Stimulated activated naive CD8-positive, alpha-beta T cell treated with anti-CD3 and anti-CD28 coated beads, Interleukin-15, Interleukin-2, amounts not matched to agents 100 ng/mL and 50 ng/mL, for 24 hours (primary cell): ENCODE measurements at regions not wholly inside any gene's neighbourhood (a gene's known extent, or its start where the extent isn't known, plus 50 kb on each side); places are given as distances from the start of the nearest gene placed in this dataset.
"Not testable (repeated sequence)": the region's sequence is repeated elsewhere in the genome, so short reads cannot be mapped to it uniquely, and the experiment has no call there.

Experiments
- H3K27ac Mint-ChIP-seq: one replicate; pipeline ENCODE4 v1.8.0; 2021; ENCODE audit warnings: mild to moderate bottlenecking, mixed read lengths
- H3K27me3 Mint-ChIP-seq: one replicate; pipeline ENCODE4 v1.8.0; 2021; ENCODE audit warnings: mixed read lengths
- H3K36me3 Mint-ChIP-seq: one replicate; pipeline ENCODE4 v1.8.0; 2021; ENCODE audit warnings: low read depth, mixed read lengths
- H3K4me1 Mint-ChIP-seq: one replicate; pipeline ENCODE4 v1.8.0; 2021; ENCODE audit warnings: low read depth, mixed read lengths
- H3K4me3 Mint-ChIP-seq: one replicate; pipeline ENCODE4 v1.8.0; 2021; ENCODE audit warnings: mild to moderate bottlenecking, mixed read lengths
- H3K9me3 Mint-ChIP-seq: one replicate; pipeline ENCODE4 v1.8.0; 2021; ENCODE audit warnings: mixed read lengths

GRCh38 chr14:43001731-43002130 is 1395.1 kb downstream of the LRFN5 start:
- Mint-ChIP-seq H3K27ac (no peak overlapping the region), H3K9me3 (peaks cover 31% of the 10 kb centered on the region), H3K4me1 (no peaks in the 10 kb centered on the region), H3K36me3 (no peaks in the 10 kb centered on the region), H3K4me3 (no peak overlapping the region), H3K27me3 (no peaks in the 10 kb centered on the region)

- no peak overlapping the region for H3K4me3 Mint-ChIP-seq
- H3K4me1 Mint-ChIP-seq = no peaks in the 10 kb centered on the region
- no peaks in the 10 kb centered on the region for H3K36me3 Mint-ChIP-seq
- H3K9me3 Mint-ChIP-seq = peaks cover under 1% of the 10 kb centered on the region
- H3K27me3 Mint-ChIP-seq = no peaks in the 10 kb centered on the region
- H3K27ac Mint-ChIP-seq = no peak overlapping the region
Observed at GRCh38 chr14:42994051-42994736, 1387.5 kb downstream of the LRFN5 start.

- no peaks in the 10 kb centered on the region for H3K27me3 Mint-ChIP-seq
Observed at GRCh38 chr14:42992930-42993329, 1386.3 kb downstream of the LRFN5 start.

GRCh38 chr14:42980419-42980818 is 1373.7 kb downstream of the LRFN5 start:
- Mint-ChIP-seq H3K4me3 (no peak overlapping the region), H3K27me3 (no peaks in the 10 kb centered on the region), H3K36me3 (no peaks in the 10 kb centered on the region), H3K9me3 (peaks cover 8% of the 10 kb centered on the region), H3K27ac (no peak overlapping the region), H3K4me1 (no peaks in the 10 kb centered on the region)

More at GRCh38 chr14:42992930-42993329, 1386.3 kb downstream of the LRFN5 start:
- Mint-ChIP-seq H3K9me3 (peaks cover 4% of the 10 kb centered on the region), H3K4me3 (no peak overlapping the region), H3K36me3 (no peaks in the 10 kb centered on the region), H3K4me1 (no peaks in the 10 kb centered on the region), H3K27ac (no peak overlapping the region)

- not testable (repeated sequence) for H3K27me3 Mint-ChIP-seq, H3K4me1 Mint-ChIP-seq, H3K9me3 Mint-ChIP-seq, H3K36me3 Mint-ChIP-seq, H3K27ac Mint-ChIP-seq, H3K4me3 Mint-ChIP-seq
Observed at GRCh38 chr14:42973171-42973570, 1366.5 kb downstream of the LRFN5 start.

- Mint-ChIP-seq H3K36me3 (no peaks in the 10 kb centered on the region), H3K27ac (no peak overlapping the region), H3K4me3 (no peak overlapping the region), H3K9me3 (no peaks in the 10 kb centered on the region), H3K4me1 (no peaks in the 10 kb centered on the region), H3K27me3 (no peaks in the 10 kb centered on the region)
Observed at GRCh38 chr14:42965512-42965911, 1358.8 kb downstream of the LRFN5 start.

GRCh38 chr14:42961509-42961908 is 1354.8 kb downstream of the LRFN5 start:
- no peaks in the 10 kb centered on the region for H3K36me3 Mint-ChIP-seq
- peaks cover 3% of the 10 kb centered on the region for H3K9me3 Mint-ChIP-seq
- H3K4me1 Mint-ChIP-seq = no peaks in the 10 kb centered on the region
- H3K27me3 Mint-ChIP-seq = no peaks in the 10 kb centered on the region
- no peak overlapping the region for H3K27ac Mint-ChIP-seq
- H3K4me3 Mint-ChIP-seq = no peak overlapping the region

GRCh38 chr14:42950363-42950762 is 1343.7 kb downstream of the LRFN5 start:
- H3K4me3 Mint-ChIP-seq = no peak overlapping the region
- no peaks in the 10 kb centered on the region for H3K36me3 Mint-ChIP-seq
- no peaks in the 10 kb centered on the region for H3K4me1 Mint-ChIP-seq
- no peaks in the 10 kb centered on the region for H3K27me3 Mint-ChIP-seq
- peaks cover 16% of the 10 kb centered on the region for H3K9me3 Mint-ChIP-seq
- H3K27ac Mint-ChIP-seq = no peak overlapping the region

GRCh38 chr14:42947991-42948390 is 1341.3 kb downstream of the LRFN5 start:
- Mint-ChIP-seq H3K4me1 (no peaks in the 10 kb centered on the region), H3K27me3 (no peaks in the 10 kb centered on the region), H3K4me3 (no peak overlapping the region), H3K9me3 (peaks cover 16% of the 10 kb centered on the region), H3K36me3 (no peaks in the 10 kb centered on the region), H3K27ac (no peak overlapping the region)

- no peak overlapping the region for H3K4me3 Mint-ChIP-seq
Observed at GRCh38 chr14:42944284-42944683, 1337.6 kb downstream of the LRFN5 start.

GRCh38 chr14:42931308-42931707 is 1324.6 kb downstream of the LRFN5 start:
- Mint-ChIP-seq H3K4me1 (no peaks in the 10 kb centered on the region), H3K36me3 (no peaks in the 10 kb centered on the region), H3K9me3 (peaks cover 11% of the 10 kb centered on the region), H3K27ac (no peak overlapping the region), H3K4me3 (no peak overlapping the region), H3K27me3 (no peaks in the 10 kb centered on the region)

More at GRCh38 chr14:42944284-42944683, 1337.6 kb downstream of the LRFN5 start:
- Mint-ChIP-seq H3K4me1 (no peaks in the 10 kb centered on the region), H3K9me3 (no peaks in the 10 kb centered on the region), H3K27ac (no peak overlapping the region), H3K36me3 (no peaks in the 10 kb centered on the region), H3K27me3 (no peaks in the 10 kb centered on the region)

GRCh38 chr14:42929806-42930480 is 1323.3 kb downstream of the LRFN5 start:
- Mint-ChIP-seq H3K27ac (no peak overlapping the region), H3K36me3 (no peaks in the 10 kb centered on the region), H3K9me3 (peaks cover 23% of the 10 kb centered on the region), H3K27me3 (no peaks in the 10 kb centered on the region), H3K4me3 (no peak overlapping the region), H3K4me1 (no peaks in the 10 kb centered on the region)

- Mint-ChIP-seq H3K27me3 (no peaks in the 10 kb centered on the region), H3K9me3 (peaks cover 27% of the 10 kb centered on the region), H3K27ac (no peak overlapping the region), H3K36me3 (no peaks in the 10 kb centered on the region), H3K4me1 (no peaks in the 10 kb centered on the region), H3K4me3 (no peak overlapping the region)
Observed at GRCh38 chr14:42927313-42927712, 1320.6 kb downstream of the LRFN5 start.

- Mint-ChIP-seq H3K27ac (no peak overlapping the region), H3K9me3 (peaks cover 16% of the 10 kb centered on the region), H3K27me3 (no peaks in the 10 kb centered on the region), H3K4me3 (no peak overlapping the region), H3K4me1 (no peaks in the 10 kb centered on the region), H3K36me3 (no peaks in the 10 kb centered on the region)
Observed at GRCh38 chr14:42921901-42922300, 1315.2 kb downstream of the LRFN5 start.

GRCh38 chr14:42918615-42919014 is 1311.9 kb downstream of the LRFN5 start:
- no peak overlapping the region for H3K4me3 Mint-ChIP-seq
- no peaks in the 10 kb centered on the region for H3K27me3 Mint-ChIP-seq
- no peaks in the 10 kb centered on the region for H3K36me3 Mint-ChIP-seq
- peaks cover 7% of the 10 kb centered on the region for H3K9me3 Mint-ChIP-seq
- H3K4me1 Mint-ChIP-seq = no peaks in the 10 kb centered on the region
- no peak overlapping the region for H3K27ac Mint-ChIP-seq

GRCh38 chr14:42911642-42912041 is 1305.0 kb downstream of the LRFN5 start:
- Mint-ChIP-seq H3K36me3 (no peaks in the 10 kb centered on the region), H3K4me1 (no peaks in the 10 kb centered on the region), H3K4me3 (no peak overlapping the region), H3K27ac (no peak overlapping the region), H3K27me3 (no peaks in the 10 kb centered on the region), H3K9me3 (peaks cover 7% of the 10 kb centered on the region)
